SK-N-SH (cell line): ENCODE measurements at regions not wholly inside any gene's neighbourhood (a gene's known extent, or its start where the extent isn't known, plus 50 kb on each side); places are given as distances from the start of the nearest gene placed in this dataset.

Source experiments
- CTCF ChIA-PET: fragments of 300-600, 350-600 bp; formaldehyde crosslinking; extraction: SDS; loops from one replicate; lab custom pipeline; 2021; lab: Yijun Ruan, JAX
- POLR2A ChIA-PET: fragments of 350-600 bp; sonication (Branson Sonifier 250); formaldehyde crosslinking; extraction: SDS; loops from one replicate; lab custom pipeline; 2020; ENCODE audit warnings: antibody characterized with exemption, inconsistent platforms; lab: Yijun Ruan, JAX
- DNase-seq: peaks from one replicate; pipeline ENCODE4 v3.0.0; 2012
- H2AFZ ChIP-seq: fragments of 200-600 bp; sonication (generic); 2 replicates; pipeline ENCODE4 v1.8.1; 2016; ENCODE audit warnings: antibody characterized with exemption, mild to moderate bottlenecking, low read depth
- H3F3A ChIP-seq: fragments of 200-600 bp; sonication (generic); replicated peaks from 2 replicates; pipeline ENCODE3; 2016; ENCODE audit warnings: antibody characterized with exemption, mild to moderate bottlenecking; ENCODE audit not compliant: insufficient read depth
- H3K27ac ChIP-seq, 2 experiments: fragments of 200-500 bp in 1 of 2; fragments of 200-600 bp in 1 of 2; sonication (Bioruptor generic) in 1 of 2; sonication (generic), shearing (Covaris generic) in 1 of 2; 2 replicates each; pipeline versions ENCODE4 v1.5.1 to v1.6.1; 2014 to 2016; ENCODE audit warnings: low read depth in 2 of 2, inconsistent platforms in 1 of 2, low read length in 1 of 2, mild to moderate bottlenecking in 1 of 2, mixed read lengths in 1 of 2
- H3K27me3 ChIP-seq: fragments of 200-600 bp; sonication (generic), shearing (Covaris generic); 2 replicates; pipeline ENCODE4 v1.6.1; 2016; ENCODE audit warnings: mixed run types; ENCODE audit not compliant: insufficient read depth
- H3K36me3 ChIP-seq, 2 experiments: fragments of 200-500 bp in 1 of 2; fragments of 200-600 bp in 1 of 2; sonication (Bioruptor generic) in 1 of 2; sonication (generic) in 1 of 2; replicated peaks in 1 of 2; 2 replicates each; pipeline versions ENCODE3 to v1.5.1; 2014 to 2016; ENCODE audit warnings: low read length in 1 of 2, mild to moderate bottlenecking in 1 of 2; ENCODE audit not compliant: insufficient read depth in 2 of 2, control insufficient read depth in 1 of 2
- H3K4me1 ChIP-seq, 2 experiments: fragments of 200-500 bp in 1 of 2; fragments of 200-600 bp in 1 of 2; sonication (Bioruptor generic) in 1 of 2; sonication (generic), shearing (Covaris generic) in 1 of 2; 2 replicates each; pipeline versions ENCODE4 v1.5.1 to v1.6.1; 2014 to 2016; ENCODE audit warnings: low read depth in 1 of 2, low read length in 1 of 2, mixed run types in 1 of 2; ENCODE audit not compliant: insufficient read depth in 2 of 2, control insufficient read depth in 1 of 2
- H3K4me2 ChIP-seq: fragments of 200-600 bp; sonication (generic), shearing (Covaris generic); 2 replicates; pipeline ENCODE4 v1.6.1; 2017; ENCODE audit warnings: mixed run types
- H3K4me3 ChIP-seq, 2 experiments: fragments of 200-500 bp in 1 of 2; fragments of 200-600 bp in 1 of 2; sonication (Bioruptor generic) in 1 of 2; sonication (generic), shearing (Covaris generic) in 1 of 2; 2 replicates each; pipeline versions ENCODE4 v1.5.1 to v1.8.1; 2014 to 2016; ENCODE audit warnings: low read depth in 2 of 2, inconsistent platforms in 1 of 2, low read length in 1 of 2, mild to moderate bottlenecking in 1 of 2, mixed read lengths in 1 of 2, moderate library complexity in 1 of 2
- H3K79me2 ChIP-seq: fragments of 200-600 bp; sonication (generic); 2 replicates; pipeline ENCODE4 v1.8.1; 2017; ENCODE audit warnings: mild to moderate bottlenecking; ENCODE audit not compliant: insufficient read depth
- H3K9ac ChIP-seq: fragments of 200-600 bp; sonication (generic); 2 replicates; pipeline ENCODE4 v1.6.1; 2017; ENCODE audit warnings: mixed run types
- H3K9me2 ChIP-seq: fragments of 200-600 bp; sonication (generic); 2 replicates; pipeline ENCODE4 v1.6.1; 2017; ENCODE audit warnings: mixed run types
- H3K9me3 ChIP-seq: fragments of 200-600 bp; sonication (generic); 2 replicates; pipeline ENCODE4 v1.6.1; 2017; ENCODE audit warnings: mixed run types, mild to moderate bottlenecking, moderate library complexity
- H4K20me1 ChIP-seq: fragments of 200-600 bp; sonication (generic); 2 replicates; pipeline ENCODE4 v1.6.1; 2017; ENCODE audit warnings: mild to moderate bottlenecking, mixed run types; ENCODE audit not compliant: insufficient read depth
- FOSL2 ChIP-seq: IDR thresholded peaks from 2 replicates; pipeline ENCODE4 v1.4.0; 2012; ENCODE audit warnings: low read depth, mild to moderate bottlenecking, moderate library complexity, borderline replicate concordance
- FOXJ3 ChIP-seq: sonication (generic); formaldehyde crosslinking; IDR thresholded peaks from 2 replicates; pipeline ENCODE4 v1.5.1; 2020; ENCODE audit warnings: mild to moderate bottlenecking, missing genetic modification reagents
- FOXM1 ChIP-seq: IDR thresholded peaks from 2 replicates; pipeline ENCODE4 v1.4.0; 2012; ENCODE audit warnings: low read depth, mild to moderate bottlenecking
- GABPA ChIP-seq: IDR thresholded peaks from 2 replicates; pipeline ENCODE4 v1.4.0; 2012; ENCODE audit warnings: low read depth, mild to moderate bottlenecking
- MEF2A ChIP-seq: IDR thresholded peaks from 2 replicates; pipeline ENCODE4 v1.4.0; 2012; ENCODE audit warnings: low read depth, borderline replicate concordance
- MXI1 ChIP-seq: IDR thresholded peaks from 2 replicates; pipeline ENCODE4 v1.6.1; 2012; ENCODE audit warnings: mild to moderate bottlenecking, low read depth, low read length, improper control_type of control experiment
- POLR2AphosphoS5 ChIP-seq: IDR thresholded peaks from 2 replicates; pipeline ENCODE4 v1.6.1; 2012; ENCODE audit warnings: low read depth, low read length
- RAD21 ChIP-seq: IDR thresholded peaks from 2 replicates; pipeline ENCODE4 v1.6.1; 2012; ENCODE audit warnings: mild to moderate bottlenecking, low read length
- RXRA ChIP-seq: IDR thresholded peaks from 2 replicates; pipeline ENCODE4 v1.4.0; 2012; ENCODE audit warnings: low read depth, mild to moderate bottlenecking, borderline replicate concordance
- TEAD4 ChIP-seq: IDR thresholded peaks from 2 replicates; pipeline ENCODE4 v1.4.0; 2012; ENCODE audit warnings: mild to moderate bottlenecking, borderline replicate concordance; ENCODE audit not compliant: insufficient read depth
- WGBS: methylation state at CpG from one replicate; pipeline ENCODE4 v1.1.6; 2017; ENCODE audit warnings: low lambda C conversion rate; 5-methylcytosine and 5-hydroxymethylcytosine counted together
- TF ChIP-seq, protein P1 (sequence below): IDR thresholded peaks from 2 replicates; pipeline ENCODE4 v1.4.0; 2012; ENCODE audit warnings: low read depth
- TF ChIP-seq, protein P2 (sequence below): fragments of 150-350 bp; IDR thresholded peaks from 2 replicates; pipeline ENCODE4 v1.6.1; 2017; ENCODE audit warnings: antibody characterized with exemption, low read length, low read depth, borderline replicate concordance

DNA sequence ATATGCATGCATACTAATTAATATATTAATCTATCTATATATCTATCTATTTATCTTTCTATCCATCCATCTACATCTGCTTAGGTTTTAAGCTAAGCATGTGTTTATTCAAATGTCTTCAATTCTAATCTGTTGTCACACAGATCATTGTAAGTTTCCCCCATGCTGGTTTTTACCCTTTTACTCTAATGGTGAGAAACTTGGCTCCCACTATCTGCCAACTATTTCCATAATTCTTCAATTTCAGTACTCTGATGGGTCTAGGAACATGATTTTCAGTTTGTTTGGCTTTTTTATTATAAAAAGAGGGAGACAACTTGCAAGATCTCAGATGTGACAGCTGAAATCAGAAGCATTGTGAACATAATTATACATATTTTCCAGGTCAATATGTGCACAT is 773.8 kb downstream of the PLOD2 start (continued):
- no peak for TF ChIP-seq RXRA

DNA sequence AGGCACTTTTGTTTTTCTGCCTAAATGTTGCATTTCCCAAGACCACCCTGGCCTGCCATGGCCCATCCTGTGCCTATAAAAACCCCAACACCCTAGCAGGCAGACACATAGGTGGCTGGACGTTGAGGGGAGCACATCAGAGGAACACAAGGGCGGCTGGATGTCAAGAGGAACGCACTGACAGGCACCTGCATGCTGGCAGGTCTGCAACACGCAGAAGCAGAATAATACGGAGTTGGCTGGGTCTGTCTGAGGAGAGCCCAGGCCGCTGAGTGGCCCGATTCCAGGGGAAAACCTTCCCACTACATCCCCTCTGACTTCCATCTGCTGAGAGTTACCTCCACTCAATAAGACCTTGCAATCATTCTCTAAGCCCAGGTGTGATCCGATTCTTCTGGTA is 765.6 kb downstream of the PLOD2 start:
- no peaks in the 10 kb centered on the region for H3K36me3 ChIP-seq
- no peaks in the 10 kb centered on the region for H4K20me1 ChIP-seq
- no peak for TF ChIP-seq MXI1
- TF ChIP-seq, all 33 proteins: peak for 0
- Histone ChIP-seq H3K27ac (no peak overlapping the region), H3K27me3 (no peaks in the 10 kb centered on the region), H3K9me3 (no peaks in the 10 kb centered on the region), H3K4me2 (no peak overlapping the region), H3K9ac (no peak overlapping the region), H2AFZ (0 out of 2 replicates have a peak overlapping the region, but pooled peaks have one; percentile 41), H3F3A (no peaks in the 10 kb centered on the region), H3K4me3 (no peak overlapping the region), H3K4me1 (no peaks in the 10 kb centered on the region), H3K79me2 (no peaks in the 10 kb centered on the region), H3K9me2 (no peaks in the 10 kb centered on the region)
- DNase-seq: no peak
- ChIA-PET CTCF (no interaction called here), POLR2A (no interaction called here)
- WGBS: 22% methylated on average over 6 of the region's 8 CpGs

DNA sequence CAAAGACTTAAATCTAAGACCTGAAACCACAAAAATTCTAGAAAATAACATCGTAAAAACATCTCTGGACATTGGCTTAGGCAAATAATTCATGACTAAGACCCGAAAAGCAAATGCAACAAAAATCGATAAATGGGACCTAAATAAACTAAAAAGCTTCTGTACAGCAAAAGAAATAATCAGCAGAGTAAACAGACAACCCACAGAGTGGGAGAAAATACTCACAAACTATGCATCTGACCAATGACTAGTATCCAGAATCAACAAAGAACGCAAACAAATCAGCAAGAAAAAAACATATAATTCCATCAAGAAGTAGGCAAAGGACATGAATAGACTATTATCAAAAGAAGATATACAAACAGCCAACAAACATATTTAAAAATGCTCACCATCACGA is 749.4 kb downstream of the PLOD2 start:
- H3K27ac ChIP-seq: no peak overlapping the region
- TF ChIP-seq MEF2A (no peak), POLR2AphosphoS5 (no peak), FOXM1 (no peak), GABPA (no peak), FOXJ3 (no peak), RXRA (no peak), TEAD4 (no peak), RAD21 (no peak), FOSL2 (no peak)
- TF ChIP-seq, protein P1, sequence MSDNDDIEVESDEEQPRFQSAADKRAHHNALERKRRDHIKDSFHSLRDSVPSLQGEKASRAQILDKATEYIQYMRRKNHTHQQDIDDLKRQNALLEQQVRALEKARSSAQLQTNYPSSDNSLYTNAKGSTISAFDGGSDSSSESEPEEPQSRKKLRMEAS: no peak
- TF ChIP-seq, protein P2, sequence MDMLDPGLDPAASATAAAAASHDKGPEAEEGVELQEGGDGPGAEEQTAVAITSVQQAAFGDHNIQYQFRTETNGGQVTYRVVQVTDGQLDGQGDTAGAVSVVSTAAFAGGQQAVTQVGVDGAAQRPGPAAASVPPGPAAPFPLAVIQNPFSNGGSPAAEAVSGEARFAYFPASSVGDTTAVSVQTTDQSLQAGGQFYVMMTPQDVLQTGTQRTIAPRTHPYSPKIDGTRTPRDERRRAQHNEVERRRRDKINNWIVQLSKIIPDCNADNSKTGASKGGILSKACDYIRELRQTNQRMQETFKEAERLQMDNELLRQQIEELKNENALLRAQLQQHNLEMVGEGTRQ: no peak
- no peaks in the 10 kb centered on the region for H4K20me1 ChIP-seq
- H3K9me2 ChIP-seq: no peaks in the 10 kb centered on the region
- no peak overlapping the region for H3K4me2 ChIP-seq
- H3K27me3 ChIP-seq: no peaks in the 10 kb centered on the region
- H3K4me3 ChIP-seq: no peak overlapping the region
- POLR2A ChIA-PET: no interaction called here
- no peak overlapping the region for H2AFZ ChIP-seq
- no peaks in the 10 kb centered on the region for H3K36me3 ChIP-seq
- H3F3A ChIP-seq: no peaks in the 10 kb centered on the region
- CTCF ChIA-PET: no interaction called here
- WGBS: 15% methylated on average over 5 of the region's 5 CpGs
- no peaks in the 10 kb centered on the region for H3K9me3 ChIP-seq
- no peak overlapping the region for H3K9ac ChIP-seq
- H3K4me1 ChIP-seq: no peaks in the 10 kb centered on the region
- no peak for DNase-seq
- no peaks in the 10 kb centered on the region for H3K79me2 ChIP-seq
